Right renal pelvis (tissue), 4 donors: ENCODE measurements at regions not wholly inside any gene's neighbourhood (a gene's known extent, or its start where the extent isn't known, plus 50 kb on each side); places are given as distances from the start of the nearest gene placed in this dataset.

Experiments
- DNase-seq, 4 donors: peaks; one replicate each; pipeline ENCODE4 v3.0.0-alpha.2; 2013; ENCODE audit warnings: low read depth in 4 of 4, low spot score in 3 of 4, missing footprints in 1 of 4

GRCh38 chr5:2507611-2508010, 243.9 kb downstream of the IRX2 start:
- DNase-seq, result no peak

DNA sequence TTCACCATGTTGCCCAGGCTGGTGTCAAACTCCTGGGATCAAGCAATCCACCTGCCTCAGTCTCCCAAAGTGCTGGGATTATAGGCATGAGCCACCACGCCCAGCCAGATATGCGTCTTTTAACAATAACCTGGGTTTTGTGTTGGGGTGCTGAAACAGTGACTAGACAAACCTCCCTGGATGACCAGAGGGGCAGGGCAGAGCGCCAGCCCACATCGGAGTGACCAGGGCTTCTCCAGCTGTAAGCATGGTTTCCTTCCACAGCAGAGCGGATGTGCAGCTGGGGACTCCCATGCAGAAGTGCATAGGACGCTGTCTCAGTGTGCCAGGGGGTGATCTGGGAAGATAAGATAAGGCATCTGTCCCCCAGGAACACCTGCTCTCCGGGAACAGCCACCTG, 244.9 kb downstream of the IRX2 start:
- no peak for DNase-seq

- DNase-seq, result no peak
Measured at GRCh38 chr5:2505217-2505616, 246.3 kb downstream of the IRX2 start.

DNA sequence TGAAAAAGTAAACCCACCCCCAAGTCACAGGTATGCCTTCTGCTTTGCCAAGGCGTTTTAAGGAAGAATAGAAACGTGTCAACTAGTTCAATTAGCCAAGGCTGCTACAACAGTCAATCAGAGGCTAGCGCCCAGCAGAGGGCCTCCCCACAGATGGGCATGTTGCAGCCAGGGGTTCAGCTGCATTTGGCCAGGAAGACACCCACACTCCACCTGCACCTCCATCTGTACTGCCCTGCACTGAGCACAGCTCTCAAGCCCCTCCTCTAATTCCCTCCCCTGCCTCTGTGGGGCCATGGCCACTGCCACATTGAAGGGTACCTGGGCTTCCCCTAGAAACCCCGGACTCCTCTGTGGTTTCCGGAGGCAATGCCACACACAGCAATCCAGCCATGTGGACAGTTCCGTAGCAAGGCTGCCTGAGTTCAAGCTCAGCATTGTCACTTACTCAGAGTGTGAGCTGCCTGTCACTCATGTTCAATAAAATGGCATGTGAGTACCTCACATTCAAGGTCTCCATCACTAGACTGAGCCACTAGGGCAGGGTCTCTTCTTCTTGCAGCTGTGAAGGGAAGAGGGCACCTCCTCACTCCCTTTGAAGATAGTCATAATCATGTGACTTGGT, 248.4 kb downstream of the IRX2 start:
- no peak for DNase-seq

DNA sequence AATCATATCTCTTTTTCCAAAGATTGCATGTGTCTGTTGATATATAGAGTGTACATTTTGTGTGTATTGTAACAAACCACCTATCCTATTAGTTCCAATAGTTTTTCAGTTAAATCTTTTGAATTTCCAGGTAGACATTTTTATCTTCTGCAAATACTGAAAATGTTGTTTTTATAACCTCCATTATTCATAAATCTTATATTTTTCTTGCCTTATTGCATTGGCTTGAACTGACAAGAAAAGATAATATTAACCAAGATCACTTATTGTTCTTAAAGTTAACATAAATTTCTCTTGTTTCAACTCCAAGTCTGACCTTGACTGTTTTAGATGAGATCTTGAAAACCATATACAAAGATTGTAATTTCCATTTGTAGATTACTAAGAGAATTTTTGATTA, 251.6 kb downstream of the IRX2 start:
- no peak for DNase-seq

- DNase-seq, result no peak
Measured at GRCh38 chr5:2496891-2497290, 254.6 kb downstream of the IRX2 start.

DNA sequence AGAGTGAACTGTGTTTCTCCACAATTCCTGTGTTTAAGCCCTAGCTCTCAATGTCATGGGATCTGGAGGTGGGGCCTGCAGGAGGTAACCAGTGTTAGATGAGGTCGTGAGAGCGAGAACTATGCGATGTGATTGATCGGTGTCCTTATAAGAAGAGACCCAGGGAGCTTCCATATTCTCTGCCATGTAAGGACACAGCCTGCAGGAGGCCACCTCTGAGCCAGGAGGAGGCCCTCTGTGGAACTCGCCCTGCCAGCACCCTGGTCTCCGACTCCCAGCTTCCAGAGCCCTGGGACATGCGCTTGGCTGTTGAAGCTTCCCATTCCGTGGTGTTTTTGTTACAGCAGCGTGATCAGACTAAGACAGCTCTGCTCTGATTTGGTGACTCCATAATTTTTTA, 255.4 kb downstream of the IRX2 start:
- no peak for DNase-seq

DNA sequence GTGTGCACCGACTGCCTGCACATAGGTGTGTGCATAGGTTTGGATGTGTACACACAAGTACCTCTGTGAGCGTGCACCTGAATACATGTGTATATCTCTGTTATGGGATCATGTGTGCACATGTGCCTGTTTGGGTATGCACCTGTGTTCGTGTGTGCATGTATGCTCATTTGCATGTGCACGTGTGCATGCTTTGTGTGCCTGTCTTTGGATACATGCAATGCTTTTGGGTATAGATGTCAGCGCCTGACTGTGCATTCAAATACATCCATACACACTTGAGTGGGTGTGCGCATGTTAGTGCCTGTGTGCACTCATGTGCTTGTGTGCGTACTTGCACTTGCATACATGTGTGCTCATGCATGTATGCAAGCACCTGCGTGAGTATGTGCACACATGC, 258.1 kb downstream of the IRX2 start:
- no peak for DNase-seq

DNA sequence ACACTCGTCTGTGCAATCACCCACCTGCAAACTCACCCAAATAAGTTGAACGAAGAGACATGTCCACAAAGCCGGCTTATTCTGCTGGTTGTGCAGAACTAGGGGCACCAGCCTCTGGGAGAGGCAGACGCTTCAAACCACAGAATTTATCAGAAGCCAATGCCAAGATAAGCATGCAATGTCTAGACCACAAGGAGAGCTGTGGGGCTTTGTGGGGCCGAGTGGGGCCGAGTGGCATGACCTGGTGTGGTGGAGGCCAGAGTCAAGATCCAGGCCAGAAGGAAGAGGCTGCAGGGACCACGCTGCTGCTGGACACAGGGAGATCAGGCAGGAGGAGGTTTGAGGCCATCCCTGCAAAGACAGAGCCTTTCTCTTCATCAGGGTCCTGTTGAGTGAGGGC, 259.0 kb downstream of the IRX2 start:
- DNase-seq, result no peak

- DNase-seq, result no peak
Measured at GRCh38 chr5:2491846-2492245, 259.6 kb downstream of the IRX2 start.

- no peak for DNase-seq
Measured at GRCh38 chr5:2489306-2489705, 262.2 kb downstream of the IRX2 start.

DNA sequence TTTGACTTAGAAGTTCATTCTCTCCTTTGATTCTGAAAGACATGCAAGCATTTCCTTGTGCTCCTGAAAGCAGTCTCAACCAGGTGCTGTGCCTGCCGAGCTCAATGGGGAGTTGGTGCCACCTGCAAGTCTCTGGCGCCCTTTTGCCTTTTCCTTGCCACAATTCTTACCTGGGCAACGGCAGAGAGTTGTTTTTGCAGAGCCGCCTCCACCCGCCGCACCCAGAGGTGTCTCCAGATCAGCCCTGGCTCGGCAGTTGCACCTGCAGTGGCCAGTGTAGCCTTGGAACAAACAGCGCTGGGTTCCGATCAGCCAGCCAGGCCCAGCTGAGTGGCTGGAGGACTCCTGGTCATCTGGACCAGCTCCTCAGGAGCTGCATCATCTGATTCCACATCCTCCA, 262.9 kb downstream of the IRX2 start:
- no peak for DNase-seq

- no peak for DNase-seq
Measured at GRCh38 chr5:2487152-2487763, 264.2 kb downstream of the IRX2 start.

GRCh38 chr5:2486373-2486772, 265.1 kb downstream of the IRX2 start:
- DNase-seq, result no peak

DNA sequence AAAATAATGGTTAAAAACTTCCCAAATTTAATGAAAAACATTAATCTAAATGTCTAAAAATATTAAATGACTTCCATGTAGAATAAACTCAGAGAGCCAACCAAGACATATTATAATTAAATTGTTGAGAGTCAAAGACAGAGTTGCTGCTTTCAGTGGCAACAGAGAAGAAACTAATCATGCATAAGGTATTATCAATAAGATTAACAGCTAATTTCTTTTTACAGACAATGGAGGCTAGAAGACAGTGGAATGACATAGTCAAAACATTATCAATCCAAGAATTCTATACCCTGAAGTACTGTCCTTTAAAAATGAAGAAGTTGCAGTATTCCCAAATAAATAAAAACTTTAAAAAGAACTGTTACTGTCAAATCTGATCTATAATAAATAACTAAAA, 268.7 kb downstream of the IRX2 start:
- DNase-seq, result no peak

DNA sequence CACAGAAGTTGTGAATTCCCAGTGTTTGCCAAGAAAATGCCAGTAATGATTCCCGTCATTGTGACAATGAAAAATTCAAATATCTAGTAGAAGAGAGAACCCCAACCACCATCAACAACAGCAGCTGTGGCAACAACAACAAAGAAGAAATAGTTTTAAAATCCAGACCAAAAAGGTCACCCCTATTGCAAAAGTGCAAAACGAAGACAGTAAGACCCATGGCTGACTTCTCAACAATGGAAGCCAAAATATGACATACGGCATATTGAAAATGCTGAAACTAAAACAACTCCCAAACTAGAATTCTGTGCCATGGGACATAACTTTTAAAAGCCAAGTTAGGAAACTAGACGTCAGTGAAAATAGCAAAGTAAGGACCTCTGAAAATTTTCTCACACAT, 270.6 kb downstream of the IRX2 start:
- no peak for DNase-seq

GRCh38 chr5:2475902-2476301, 275.6 kb downstream of the IRX2 start:
- DNase-seq, result no peak

GRCh38 chr5:2472670-2473069, 278.8 kb downstream of the IRX2 start:
- no peak for DNase-seq

GRCh38 chr5:2471152-2471879, 280.2 kb downstream of the IRX2 start:
- DNase-seq, result no peak

GRCh38 chr5:2466966-2467365, 284.5 kb downstream of the IRX2 start:
- no peak for DNase-seq

GRCh38 chr5:2465383-2465782, 286.1 kb downstream of the IRX2 start:
- no peak for DNase-seq

- DNase-seq, result no peak
Measured at GRCh38 chr5:2464141-2464540, 287.3 kb downstream of the IRX2 start.
